Prostate gland (tissue), 2 donors: ENCODE measurements at regions not wholly inside any gene's neighbourhood (a gene's known extent, or its start where the extent isn't known, plus 50 kb on each side); places are given as distances from the start of the nearest gene placed in this dataset.

Experiments used
- POLR2AphosphoS5 ChIP-seq: sonication (generic); formaldehyde crosslinking; IDR thresholded peaks from one replicate; pipeline ENCODE4 v1.6.1; 2017; ENCODE audit warnings: antibody characterized with exemption
- TF ChIP-seq, protein P1 (sequence below), 4 experiments: fragments of 200-600 bp in 2 of 4; fragments of 450-650 bp in 2 of 4; sonication (generic) in 2 of 4; IDR thresholded peaks; 1 replicate in 3 of 4; 2 replicates in 1 of 4; pipeline ENCODE4 v1.5.1; 2016 to 2019; ENCODE audit warnings: antibody characterized with exemption in 4 of 4, mild to moderate bottlenecking in 2 of 4, moderate library complexity in 2 of 4

DNA sequence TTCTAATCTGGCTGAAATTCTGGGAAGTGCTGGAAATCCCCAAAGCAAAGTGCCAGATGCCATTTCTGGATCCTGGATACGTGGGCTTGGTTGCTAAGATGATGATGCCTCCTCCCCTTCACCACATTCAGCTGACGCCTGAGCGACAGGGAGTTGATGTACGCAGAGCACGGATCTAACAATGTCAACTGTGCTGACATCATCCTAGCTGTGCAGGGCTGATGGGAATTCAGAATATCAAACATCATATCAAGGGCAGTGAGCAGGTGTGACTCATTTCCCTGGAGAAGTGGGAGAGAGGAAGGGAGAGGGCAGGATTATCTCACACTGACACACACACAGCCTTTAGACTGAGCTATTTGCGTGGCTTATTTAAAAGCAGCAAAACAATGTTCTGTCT, 92.6 kb upstream of the ZBTB20 start:
- TF ChIP-seq, protein P1, sequence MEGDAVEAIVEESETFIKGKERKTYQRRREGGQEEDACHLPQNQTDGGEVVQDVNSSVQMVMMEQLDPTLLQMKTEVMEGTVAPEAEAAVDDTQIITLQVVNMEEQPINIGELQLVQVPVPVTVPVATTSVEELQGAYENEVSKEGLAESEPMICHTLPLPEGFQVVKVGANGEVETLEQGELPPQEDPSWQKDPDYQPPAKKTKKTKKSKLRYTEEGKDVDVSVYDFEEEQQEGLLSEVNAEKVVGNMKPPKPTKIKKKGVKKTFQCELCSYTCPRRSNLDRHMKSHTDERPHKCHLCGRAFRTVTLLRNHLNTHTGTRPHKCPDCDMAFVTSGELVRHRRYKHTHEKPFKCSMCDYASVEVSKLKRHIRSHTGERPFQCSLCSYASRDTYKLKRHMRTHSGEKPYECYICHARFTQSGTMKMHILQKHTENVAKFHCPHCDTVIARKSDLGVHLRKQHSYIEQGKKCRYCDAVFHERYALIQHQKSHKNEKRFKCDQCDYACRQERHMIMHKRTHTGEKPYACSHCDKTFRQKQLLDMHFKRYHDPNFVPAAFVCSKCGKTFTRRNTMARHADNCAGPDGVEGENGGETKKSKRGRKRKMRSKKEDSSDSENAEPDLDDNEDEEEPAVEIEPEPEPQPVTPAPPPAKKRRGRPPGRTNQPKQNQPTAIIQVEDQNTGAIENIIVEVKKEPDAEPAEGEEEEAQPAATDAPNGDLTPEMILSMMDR (IDR thresholded peaks at IDR 0.05) = no peak
- TF ChIP-seq POLR2AphosphoS5 = no peak
